ENCODE measurements at regions not wholly inside any gene's neighbourhood (a gene's known extent, or its start where the extent isn't known, plus 50 kb on each side); places are given as distances from the start of the nearest gene placed in this dataset.

DNA sequence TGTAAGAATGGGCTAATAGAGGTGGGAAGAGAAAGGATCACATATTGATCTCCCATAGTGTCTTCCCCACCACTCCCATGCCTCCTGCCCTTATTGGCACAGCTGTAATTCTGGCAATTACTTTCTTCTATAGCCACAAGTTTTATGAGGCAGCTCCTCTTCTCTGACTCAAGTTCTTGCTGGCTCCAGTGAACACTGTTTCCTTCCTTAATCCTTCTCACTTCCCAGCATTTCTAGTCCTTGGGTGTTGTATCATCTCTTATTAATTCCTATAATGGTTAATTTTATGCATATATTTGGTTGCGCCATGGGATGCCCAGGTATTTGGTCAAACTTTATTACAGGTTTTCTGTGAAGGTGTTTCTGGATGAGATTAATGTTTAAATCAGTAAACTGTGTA is 103.3 kb downstream of the MRPL39 start:
- H3K36me3 ChIP-seq (ENCODE audit: insufficient read depth, low read length) = no peaks in the 10 kb centered on the region
- H3K27me3 ChIP-seq (ENCODE audit: control insufficient read depth, insufficient read depth, low read length) = no peaks in the 10 kb centered on the region
- H3K9me3 ChIP-seq (replicated peaks; ENCODE audit: low read length) = no peaks in the 10 kb centered on the region
- H3K9ac ChIP-seq (ENCODE audit: low read depth, low read length) = no peak overlapping the region
- no peak overlapping the region for H3K4me3 ChIP-seq (ENCODE audit: low read length)
- H3K4me2 ChIP-seq (ENCODE audit: low read length) = no peak overlapping the region
- H3K4me1 ChIP-seq (ENCODE audit: control insufficient read depth, insufficient read depth, low read length) = peaks cover 13% of the 10 kb centered on the region

DNA sequence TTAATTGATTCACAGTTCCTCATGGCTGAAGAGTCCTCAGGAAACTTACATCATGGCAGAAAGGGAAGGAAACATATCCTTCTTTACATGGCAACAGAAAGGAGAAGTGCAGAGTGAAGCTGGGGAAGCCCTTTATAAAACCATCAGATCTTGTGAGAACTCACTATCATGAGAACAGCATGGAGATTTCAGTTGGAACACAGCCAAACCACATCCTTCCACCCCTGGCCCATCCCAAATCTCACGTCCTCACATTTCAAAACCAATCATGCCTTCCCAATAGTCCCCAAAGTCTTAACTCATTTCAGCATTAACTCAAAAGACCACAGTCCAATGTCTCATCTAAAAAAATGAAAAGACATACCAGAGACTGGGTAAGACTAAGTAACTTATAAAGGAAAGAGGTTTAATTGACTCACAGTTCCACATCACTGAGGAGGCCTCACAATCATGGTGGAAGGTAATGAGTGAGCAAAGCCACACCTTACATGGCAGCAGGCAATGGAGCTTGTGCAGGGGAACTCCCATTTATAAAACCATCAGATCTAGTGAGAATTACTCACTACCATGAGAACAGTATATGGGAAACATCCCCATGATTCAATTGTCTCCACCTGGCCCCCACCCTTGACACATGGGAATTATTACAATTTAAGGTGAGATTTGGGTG is 105.2 kb downstream of the MRPL39 start:
- H3K9me3 ChIP-seq (replicated peaks; ENCODE audit: low read length) = no peaks in the 10 kb centered on the region
- peaks cover 7% of the 10 kb centered on the region for H3K4me1 ChIP-seq (ENCODE audit: control insufficient read depth, insufficient read depth, low read length)

DNA sequence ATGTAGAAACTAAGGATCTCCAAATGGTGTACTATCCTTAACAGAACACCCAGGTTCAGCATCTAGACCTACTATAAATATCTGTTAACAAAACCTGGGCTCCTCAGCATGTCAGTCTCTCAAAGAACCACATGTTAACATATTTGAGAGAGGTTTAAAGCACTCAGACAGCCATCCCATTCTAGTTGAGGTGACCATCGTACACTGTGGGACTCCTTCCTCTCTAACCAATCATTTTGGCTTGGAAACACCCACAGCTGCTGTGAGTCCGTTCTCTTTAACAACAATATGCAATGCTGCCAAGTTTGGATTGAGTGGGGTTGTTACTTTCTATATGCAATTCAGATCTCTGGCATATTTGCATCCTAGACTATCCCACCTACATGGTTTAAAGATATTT is 105.8 kb downstream of the MRPL39 start:
- Histone ChIP-seq H3K36me3 (ENCODE audit: insufficient read depth, low read length) (no peaks in the 10 kb centered on the region), H3K9ac (ENCODE audit: low read depth, low read length) (no peak overlapping the region)

More for the DNA sequence above, 105.2 kb downstream of the MRPL39 start:
- H3K9ac ChIP-seq (ENCODE audit: low read depth, low read length) = no peak overlapping the region
- no peaks in the 10 kb centered on the region for H3K36me3 ChIP-seq (ENCODE audit: insufficient read depth, low read length)
- no peak overlapping the region for H3K4me2 ChIP-seq (ENCODE audit: low read length)
- H3K27me3 ChIP-seq (ENCODE audit: control insufficient read depth, insufficient read depth, low read length) = no peaks in the 10 kb centered on the region
- H3K4me3 ChIP-seq (ENCODE audit: low read length) = no peak overlapping the region

DNA sequence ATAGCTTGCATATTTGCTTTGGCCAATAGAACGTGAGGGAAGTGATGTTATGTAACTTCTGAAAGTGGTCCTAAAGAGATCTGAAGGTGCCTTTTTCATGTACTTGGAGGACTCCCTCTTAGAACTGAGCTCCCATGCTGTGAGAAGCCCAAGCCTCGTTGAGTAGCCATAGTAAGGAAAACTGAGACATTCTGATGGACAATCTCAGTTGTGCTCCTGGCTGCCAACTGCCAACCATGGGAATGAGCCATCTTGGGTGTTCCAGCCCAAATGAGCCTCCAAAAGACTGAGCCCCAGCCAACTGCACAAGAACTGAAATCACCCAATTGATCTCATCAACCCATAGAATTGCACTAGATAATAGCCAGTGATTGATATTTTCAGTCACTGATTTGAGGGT is 106.7 kb downstream of the MRPL39 start:
- no peak overlapping the region for H3K4me2 ChIP-seq (ENCODE audit: low read length)
- no peak overlapping the region for H3K9ac ChIP-seq (ENCODE audit: low read depth, low read length)
- no peaks in the 10 kb centered on the region for H3K4me1 ChIP-seq (ENCODE audit: control insufficient read depth, insufficient read depth, low read length)
- H3K9me3 ChIP-seq (replicated peaks; ENCODE audit: low read length) = no peaks in the 10 kb centered on the region
- no peaks in the 10 kb centered on the region for H3K27me3 ChIP-seq (ENCODE audit: control insufficient read depth, insufficient read depth, low read length)
- H3K4me3 ChIP-seq (ENCODE audit: low read length) = no peak overlapping the region
- H3K36me3 ChIP-seq (ENCODE audit: insufficient read depth, low read length) = no peaks in the 10 kb centered on the region

More for the DNA sequence above, 105.8 kb downstream of the MRPL39 start:
- H3K27me3 ChIP-seq (ENCODE audit: control insufficient read depth, insufficient read depth, low read length) = no peaks in the 10 kb centered on the region
- H3K4me1 ChIP-seq (ENCODE audit: control insufficient read depth, insufficient read depth, low read length) = peaks cover under 1% of the 10 kb centered on the region
- H3K9me3 ChIP-seq (replicated peaks; ENCODE audit: low read length) = no peaks in the 10 kb centered on the region
- no peak overlapping the region for H3K4me3 ChIP-seq (ENCODE audit: low read length)
- no peak overlapping the region for H3K4me2 ChIP-seq (ENCODE audit: low read length)

DNA sequence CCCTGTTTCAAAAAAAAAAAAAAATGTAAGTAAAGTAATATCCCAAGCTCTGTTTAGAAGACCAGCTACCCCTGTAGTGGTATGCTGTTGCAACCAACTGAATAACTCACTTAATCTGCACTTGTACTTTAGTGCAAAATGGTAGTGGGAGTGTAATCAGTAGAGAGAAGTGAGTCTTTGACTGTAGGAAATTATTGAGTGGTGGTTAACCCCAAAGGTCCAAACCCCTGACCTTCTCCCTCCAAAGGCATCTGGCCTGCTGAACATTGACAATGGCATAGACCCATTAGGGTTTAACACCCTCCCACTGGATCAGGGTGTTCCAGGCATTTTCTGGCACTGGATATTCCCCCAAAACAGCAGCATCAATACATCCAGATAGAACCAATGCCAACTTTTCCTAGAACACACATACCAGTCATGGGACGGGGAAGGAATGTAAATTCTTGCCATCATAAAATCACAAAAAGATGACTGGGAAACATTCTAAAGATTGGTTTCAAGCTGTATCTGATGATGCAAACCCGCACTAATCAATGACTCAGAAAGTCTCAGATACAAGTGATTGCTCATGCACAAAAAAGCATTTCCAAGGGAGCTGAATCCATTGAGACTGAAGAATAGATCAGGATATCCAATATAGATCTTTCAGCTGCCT is 110.3 kb downstream of the MRPL39 start:
- Histone ChIP-seq H3K4me1 (ENCODE audit: control insufficient read depth, insufficient read depth, low read length) (no peaks in the 10 kb centered on the region), H3K9me3 (replicated peaks; ENCODE audit: low read length) (no peaks in the 10 kb centered on the region), H3K27me3 (ENCODE audit: control insufficient read depth, insufficient read depth, low read length) (no peaks in the 10 kb centered on the region)

DNA sequence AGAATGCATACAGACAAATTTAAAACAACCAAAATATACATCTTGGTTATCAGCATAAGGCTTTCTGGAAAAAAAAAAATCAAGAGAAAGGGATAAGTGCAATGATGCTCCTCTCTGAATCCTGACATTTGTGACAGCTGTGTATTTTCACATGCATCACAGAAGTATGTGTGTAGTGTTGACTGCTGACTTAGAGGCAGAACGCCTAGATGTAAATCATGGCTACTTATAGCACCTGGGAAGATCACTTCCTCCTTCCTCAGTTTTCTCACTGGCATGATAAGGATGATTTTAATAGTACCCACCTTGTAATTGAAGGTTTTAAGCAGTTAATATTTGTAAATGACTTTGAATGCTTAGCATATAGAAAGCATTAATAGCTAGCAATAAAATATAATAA is 112.5 kb downstream of the MRPL39 start:
- Histone ChIP-seq H3K9me3 (replicated peaks; ENCODE audit: low read length) (no peaks in the 10 kb centered on the region), H3K27me3 (ENCODE audit: control insufficient read depth, insufficient read depth, low read length) (no peaks in the 10 kb centered on the region), H3K4me3 (ENCODE audit: low read length) (no peak overlapping the region), H3K36me3 (ENCODE audit: insufficient read depth, low read length) (no peaks in the 10 kb centered on the region), H3K4me2 (ENCODE audit: low read length) (no peak overlapping the region), H3K4me1 (ENCODE audit: control insufficient read depth, insufficient read depth, low read length) (no peaks in the 10 kb centered on the region), H3K9ac (ENCODE audit: low read depth, low read length) (no peak overlapping the region)

More for the DNA sequence above, 110.3 kb downstream of the MRPL39 start:
- Histone ChIP-seq H3K4me2 (ENCODE audit: low read length) (no peak overlapping the region), H3K9ac (ENCODE audit: low read depth, low read length) (no peak overlapping the region), H3K36me3 (ENCODE audit: insufficient read depth, low read length) (no peaks in the 10 kb centered on the region), H3K4me3 (ENCODE audit: low read length) (no peak overlapping the region)

DNA sequence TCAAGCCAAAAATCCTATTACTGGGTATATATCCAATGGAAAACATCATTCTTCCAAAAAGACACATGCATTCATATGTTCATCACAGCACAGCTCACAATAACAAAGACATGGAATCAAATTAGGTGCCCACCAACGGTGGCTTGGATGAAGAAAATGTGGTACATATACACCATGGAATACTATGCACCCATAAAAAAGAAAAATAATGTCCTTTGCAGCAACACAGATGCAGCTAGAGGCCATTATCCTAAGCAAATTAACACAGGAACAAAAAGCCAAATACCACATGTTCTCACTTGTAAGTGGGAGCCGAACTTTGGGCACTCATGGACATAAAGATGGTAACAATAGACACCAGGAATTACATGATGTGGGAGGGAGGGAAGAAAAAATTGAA is 113.6 kb downstream of the MRPL39 start:
- Histone ChIP-seq H3K9me3 (replicated peaks; ENCODE audit: low read length) (no peaks in the 10 kb centered on the region), H3K4me2 (ENCODE audit: low read length) (no peak overlapping the region), H3K4me1 (ENCODE audit: control insufficient read depth, insufficient read depth, low read length) (no peaks in the 10 kb centered on the region), H3K27me3 (ENCODE audit: control insufficient read depth, insufficient read depth, low read length) (no peaks in the 10 kb centered on the region), H3K4me3 (ENCODE audit: low read length) (no peak overlapping the region), H3K9ac (ENCODE audit: low read depth, low read length) (no peak overlapping the region), H3K36me3 (ENCODE audit: insufficient read depth, low read length) (no peaks in the 10 kb centered on the region)

DNA sequence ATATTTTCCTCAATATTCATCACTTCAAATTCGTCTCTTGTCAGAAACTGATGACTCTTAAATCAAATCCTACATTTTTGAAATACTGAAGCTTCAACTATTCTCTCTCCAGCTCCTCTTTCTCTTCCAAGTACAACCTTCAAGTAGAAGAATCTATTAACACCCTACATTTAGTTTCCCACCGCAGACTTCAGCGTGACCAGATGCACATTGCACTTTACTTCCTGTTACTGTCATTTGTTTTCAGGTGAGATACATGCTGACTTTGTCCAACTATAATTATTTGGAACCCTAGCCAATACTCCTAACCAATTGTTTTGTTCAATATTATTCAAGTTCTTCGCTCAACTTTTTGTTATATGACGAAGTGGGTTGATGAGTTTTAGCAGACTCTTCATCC is 116.0 kb downstream of the MRPL39 start:
- H3K27me3 ChIP-seq (ENCODE audit: control insufficient read depth, insufficient read depth, low read length) = no peaks in the 10 kb centered on the region
- H3K4me2 ChIP-seq (ENCODE audit: low read length) = no peak overlapping the region
- H3K9ac ChIP-seq (ENCODE audit: low read depth, low read length) = no peak overlapping the region
- no peaks in the 10 kb centered on the region for H3K36me3 ChIP-seq (ENCODE audit: insufficient read depth, low read length)
- no peak overlapping the region for H3K4me3 ChIP-seq (ENCODE audit: low read length)
- H3K9me3 ChIP-seq (replicated peaks; ENCODE audit: low read length) = no peaks in the 10 kb centered on the region
- H3K4me1 ChIP-seq (ENCODE audit: control insufficient read depth, insufficient read depth, low read length) = no peaks in the 10 kb centered on the region

DNA sequence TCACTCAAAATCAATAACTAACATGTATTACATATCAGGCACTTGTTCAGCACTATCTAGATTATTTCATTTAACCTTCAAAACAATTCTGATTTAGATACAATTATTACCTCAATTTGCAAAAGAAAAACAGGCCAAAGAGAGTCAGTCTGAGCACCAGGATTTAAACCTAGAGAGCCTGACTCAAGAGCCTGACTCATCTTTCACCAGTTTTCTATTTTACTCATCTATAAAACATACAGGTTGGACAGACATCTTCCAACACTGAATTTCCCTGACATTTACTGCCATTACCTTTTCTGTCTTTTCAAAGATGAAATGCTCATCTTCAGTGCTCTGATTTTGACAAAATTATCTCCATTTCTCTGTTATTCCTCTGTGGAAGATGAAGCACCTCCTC is 116.5 kb downstream of the MRPL39 start:
- H3K4me2 ChIP-seq (ENCODE audit: low read length) = no peak overlapping the region
- H3K4me1 ChIP-seq (ENCODE audit: control insufficient read depth, insufficient read depth, low read length) = no peaks in the 10 kb centered on the region
- H3K9ac ChIP-seq (ENCODE audit: low read depth, low read length) = no peak overlapping the region
- no peaks in the 10 kb centered on the region for H3K9me3 ChIP-seq (replicated peaks; ENCODE audit: low read length)
- no peak overlapping the region for H3K4me3 ChIP-seq (ENCODE audit: low read length)
- no peaks in the 10 kb centered on the region for H3K27me3 ChIP-seq (ENCODE audit: control insufficient read depth, insufficient read depth, low read length)
- no peaks in the 10 kb centered on the region for H3K36me3 ChIP-seq (ENCODE audit: insufficient read depth, low read length)

DNA sequence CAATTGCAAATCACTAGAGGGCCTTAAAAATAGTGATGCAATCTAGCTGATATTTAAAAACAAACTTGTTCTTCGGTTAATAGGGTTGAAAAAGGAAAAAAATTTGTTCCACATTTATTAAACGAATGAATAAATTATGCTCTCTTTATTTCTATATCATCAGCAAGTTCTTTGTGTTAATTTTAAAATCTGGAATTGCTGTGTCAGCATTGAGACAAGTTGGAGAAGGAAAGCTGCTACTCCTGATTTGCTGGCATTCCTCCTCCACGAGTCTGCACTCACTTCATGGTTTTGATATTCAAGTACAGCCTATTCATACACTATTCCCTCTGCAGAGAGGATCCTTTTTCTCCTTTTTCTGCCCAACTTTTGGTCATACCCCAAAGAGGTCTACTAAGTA is 117.6 kb downstream of the MRPL39 start:
- Histone ChIP-seq H3K9ac (ENCODE audit: low read depth, low read length) (no peak overlapping the region), H3K4me3 (ENCODE audit: low read length) (no peak overlapping the region), H3K4me1 (ENCODE audit: control insufficient read depth, insufficient read depth, low read length) (no peaks in the 10 kb centered on the region), H3K9me3 (replicated peaks; ENCODE audit: low read length) (no peaks in the 10 kb centered on the region), H3K36me3 (ENCODE audit: insufficient read depth, low read length) (no peaks in the 10 kb centered on the region), H3K4me2 (ENCODE audit: low read length) (no peak overlapping the region), H3K27me3 (ENCODE audit: control insufficient read depth, insufficient read depth, low read length) (no peaks in the 10 kb centered on the region)

DNA sequence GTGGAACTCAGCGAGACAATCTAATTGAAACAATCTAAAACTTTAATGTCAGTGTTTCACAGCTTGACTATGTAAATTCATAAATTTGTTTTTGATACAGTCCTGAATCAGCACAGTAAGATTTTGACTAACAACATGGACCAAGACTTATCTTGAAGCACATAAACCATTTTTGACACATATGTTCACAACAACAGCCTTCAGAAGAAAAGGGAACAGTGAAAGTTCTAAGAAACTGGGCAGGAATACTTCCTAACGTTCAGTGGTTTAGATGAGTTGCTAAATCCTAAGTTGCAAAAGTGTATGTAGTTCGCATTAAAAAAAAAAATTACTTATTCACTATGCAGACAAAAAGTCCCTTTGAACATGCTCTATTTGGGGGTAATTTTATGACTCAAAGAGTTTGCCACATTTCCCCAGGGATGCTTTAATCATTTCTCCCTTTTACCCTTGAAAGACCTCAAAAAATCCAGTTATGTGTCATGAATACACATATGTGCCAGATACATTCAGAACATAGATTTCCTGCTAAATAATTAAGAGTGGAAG is 120.2 kb downstream of the MRPL39 start:
- H3K4me3 ChIP-seq (ENCODE audit: low read length) = no peak overlapping the region
- H3K27me3 ChIP-seq (ENCODE audit: control insufficient read depth, insufficient read depth, low read length) = no peaks in the 10 kb centered on the region
- no peaks in the 10 kb centered on the region for H3K36me3 ChIP-seq (ENCODE audit: insufficient read depth, low read length)
- H3K9ac ChIP-seq (ENCODE audit: low read depth, low read length) = no peak overlapping the region
- no peak overlapping the region for H3K4me2 ChIP-seq (ENCODE audit: low read length)
- no peaks in the 10 kb centered on the region for H3K4me1 ChIP-seq (ENCODE audit: control insufficient read depth, insufficient read depth, low read length)
- H3K9me3 ChIP-seq (replicated peaks; ENCODE audit: low read length) = no peaks in the 10 kb centered on the region

DNA sequence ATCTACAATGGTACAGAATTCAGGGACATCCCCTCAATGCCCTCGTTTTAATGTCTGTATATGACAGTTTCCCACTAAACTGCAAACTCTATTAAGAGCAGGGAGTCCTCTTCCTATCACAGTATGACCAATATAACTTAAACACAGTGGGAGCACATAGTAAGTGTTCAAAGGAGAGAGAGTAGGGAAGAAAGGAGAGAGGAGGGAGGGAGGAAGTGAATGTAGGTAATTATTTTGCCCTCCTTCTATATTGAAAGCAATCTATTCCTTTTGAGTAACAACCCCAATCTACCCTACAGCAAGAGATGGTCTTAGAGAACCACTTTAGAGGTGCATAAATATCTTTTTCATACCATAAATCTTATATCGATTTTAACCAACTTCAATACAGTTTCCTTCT is 121.4 kb downstream of the MRPL39 start:
- no peaks in the 10 kb centered on the region for H3K27me3 ChIP-seq (ENCODE audit: control insufficient read depth, insufficient read depth, low read length)
- no peaks in the 10 kb centered on the region for H3K9me3 ChIP-seq (replicated peaks; ENCODE audit: low read length)
- H3K4me2 ChIP-seq (ENCODE audit: low read length) = no peak overlapping the region
- H3K4me3 ChIP-seq (ENCODE audit: low read length) = no peak overlapping the region
- H3K36me3 ChIP-seq (ENCODE audit: insufficient read depth, low read length) = no peaks in the 10 kb centered on the region
- no peak overlapping the region for H3K9ac ChIP-seq (ENCODE audit: low read depth, low read length)
- no peaks in the 10 kb centered on the region for H3K4me1 ChIP-seq (ENCODE audit: control insufficient read depth, insufficient read depth, low read length)
